Kidney epithelial cell (primary cell): ENCODE measurements at regions not wholly inside any gene's neighbourhood (a gene's known extent, or its start where the extent isn't known, plus 50 kb on each side); places are given as distances from the start of the nearest gene placed in this dataset.

Experiments
- DNase-seq: peaks from one replicate; pipeline ENCODE4 v3.0.0-alpha.2; 2010; ENCODE audit warnings: low read depth
- H3K27me3 ChIP-seq: 2 replicates; pipeline ENCODE4 v1.6.0; 2011; ENCODE audit warnings: low read length; ENCODE audit not compliant: control insufficient read depth, insufficient read depth
- H3K36me3 ChIP-seq: 2 replicates; pipeline ENCODE4 v1.5.1; 2011; ENCODE audit warnings: low read length; ENCODE audit not compliant: control insufficient read depth, insufficient read depth
- H3K4me3 ChIP-seq: 2 replicates; pipeline ENCODE4 v1.5.1; 2011; ENCODE audit warnings: low read depth, mild to moderate bottlenecking, control low read depth, low read length
- CTCF ChIP-seq: IDR thresholded peaks from 2 replicates; pipeline ENCODE4 v1.5.1; 2011; ENCODE audit warnings: mild to moderate bottlenecking, moderate library complexity, low read length, control low read depth, inconsistent platforms; ENCODE audit not compliant: insufficient read depth, poor library complexity, severe bottlenecking

- no peak for TF ChIP-seq CTCF
- Histone ChIP-seq H3K4me3 (no peak overlapping the region), H3K27me3 (no peaks in the 10 kb centered on the region), H3K36me3 (no peaks in the 10 kb centered on the region)
- DNase-seq, result no peak
Observed at GRCh38 chr10:81280497-81281479, 594.2 kb upstream of the NRG3 start.

- DNase-seq, result no peak
- Histone ChIP-seq H3K36me3 (no peaks in the 10 kb centered on the region), H3K4me3 (no peak overlapping the region), H3K27me3 (no peaks in the 10 kb centered on the region)
- no peak for TF ChIP-seq CTCF
Observed at GRCh38 chr10:81288544-81288943, 586.5 kb upstream of the NRG3 start.

GRCh38 chr10:81297292-81297691, 577.7 kb upstream of the NRG3 start:
- DNase-seq, result no peak
- no peaks in the 10 kb centered on the region for H3K36me3 ChIP-seq
- no peak for TF ChIP-seq CTCF
- no peaks in the 10 kb centered on the region for H3K27me3 ChIP-seq
- no peak overlapping the region for H3K4me3 ChIP-seq

GRCh38 chr10:81303656-81304055, 571.3 kb upstream of the NRG3 start:
- Histone ChIP-seq H3K4me3 (no peak overlapping the region), H3K36me3 (no peaks in the 10 kb centered on the region), H3K27me3 (no peaks in the 10 kb centered on the region)
- TF ChIP-seq CTCF, result no peak
- DNase-seq, result no peak

- Histone ChIP-seq H3K27me3 (no peaks in the 10 kb centered on the region), H3K36me3 (no peaks in the 10 kb centered on the region), H3K4me3 (no peak overlapping the region)
- no peak for DNase-seq
- no peak for TF ChIP-seq CTCF
Observed at GRCh38 chr10:81306971-81307782, 567.8 kb upstream of the NRG3 start.
